Dedifferentiated amniotic fluid mesenchymal stem cell (primary cell): ENCODE measurements at regions not wholly inside any gene's neighbourhood (a gene's known extent, or its start where the extent isn't known, plus 50 kb on each side); places are given as distances from the start of the nearest gene placed in this dataset.

Experiments used
- DNase-seq: peaks from one replicate; pipeline ENCODE4 v3.0.0-alpha.2; 2016; ENCODE audit errors: extremely low spot score

DNA sequence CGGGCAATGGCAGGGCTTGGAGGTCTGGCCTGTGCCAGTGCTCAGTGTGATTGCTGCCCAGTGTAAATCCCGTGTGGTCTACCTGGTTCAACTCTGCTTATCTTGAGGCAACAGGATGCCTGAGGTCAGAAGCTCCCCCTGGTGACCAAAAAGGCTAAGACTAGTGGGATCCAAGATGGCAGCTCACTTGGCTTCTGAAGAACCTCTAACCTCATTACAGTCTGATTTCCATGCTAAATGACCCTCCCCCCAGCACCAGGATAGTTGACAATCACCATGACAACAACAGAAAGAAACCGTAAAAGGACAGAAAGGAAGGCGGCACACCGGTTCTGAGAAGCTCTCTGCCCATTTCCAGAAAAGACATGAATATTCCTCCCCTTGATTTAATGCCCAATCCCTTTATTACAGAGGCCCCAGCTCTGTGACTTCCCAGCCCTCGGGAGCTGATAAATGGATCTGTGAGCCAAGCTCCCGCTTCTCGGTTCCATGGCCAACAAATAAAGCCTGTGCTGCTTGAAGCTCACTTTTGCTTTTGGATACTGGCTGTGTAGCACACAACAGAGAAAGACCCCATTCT lies 398.4 kb downstream of the CTTN start:
- no peak for DNase-seq

DNA sequence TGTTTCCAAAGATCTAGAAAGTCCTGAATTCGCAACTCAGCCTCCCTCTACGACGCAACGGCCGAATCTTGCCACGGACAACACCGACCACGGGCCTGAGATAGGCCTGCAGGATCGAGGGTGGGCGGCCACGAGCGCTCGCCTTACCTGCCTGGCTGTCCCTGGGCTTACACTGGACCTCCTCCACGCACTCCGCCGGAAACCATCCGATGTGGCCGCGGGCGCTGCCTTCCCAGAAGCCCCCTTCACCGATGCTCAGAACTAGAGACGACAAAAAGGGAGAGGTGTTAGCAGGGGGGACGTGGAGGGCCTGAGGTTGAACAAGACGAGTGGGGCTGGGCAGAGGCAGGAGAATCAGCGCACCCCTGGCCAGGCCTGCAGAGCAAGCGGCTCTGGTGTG lies 400.0 kb downstream of the CTTN start:
- no peak for DNase-seq

DNA sequence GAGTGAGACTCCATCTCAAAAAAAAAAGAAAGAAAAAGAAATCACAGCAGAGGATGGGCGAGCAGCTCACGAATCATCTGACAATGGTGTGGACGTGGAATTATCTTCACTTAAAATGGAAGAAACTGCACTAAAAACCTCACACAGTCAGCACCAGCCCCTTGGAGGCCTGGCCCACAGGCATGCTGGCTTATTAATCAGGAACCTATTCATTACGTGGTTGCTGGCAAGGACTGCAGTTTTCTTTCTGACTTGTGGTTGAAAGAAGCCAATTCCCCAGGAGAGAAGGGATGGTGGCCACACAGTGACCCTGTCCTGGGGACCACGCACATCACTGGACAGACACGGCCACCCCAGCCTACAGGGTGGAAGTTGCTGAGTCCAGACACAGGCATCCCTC lies 401.1 kb downstream of the CTTN start:
- DNase-seq = no peak

DNA sequence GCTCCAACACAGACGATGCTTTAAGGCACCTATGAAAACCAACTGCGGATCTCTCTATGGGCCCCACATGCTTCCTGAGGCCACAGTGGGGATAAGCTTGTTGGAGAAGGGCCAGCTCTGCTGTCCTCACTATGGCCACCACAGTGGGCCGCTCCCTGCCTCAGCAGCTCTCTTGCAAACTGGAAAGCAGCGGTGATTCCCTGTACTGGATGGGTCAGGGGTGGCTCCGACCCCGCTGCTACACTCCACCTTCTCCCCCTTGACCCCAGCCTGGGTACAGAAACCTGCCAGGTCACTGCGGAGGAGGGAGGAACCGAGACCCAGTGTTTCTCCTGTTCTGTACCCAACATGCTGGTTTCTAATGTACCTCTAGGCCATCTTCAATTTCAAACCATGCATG lies 403.9 kb downstream of the CTTN start:
- DNase-seq = no peak

DNA sequence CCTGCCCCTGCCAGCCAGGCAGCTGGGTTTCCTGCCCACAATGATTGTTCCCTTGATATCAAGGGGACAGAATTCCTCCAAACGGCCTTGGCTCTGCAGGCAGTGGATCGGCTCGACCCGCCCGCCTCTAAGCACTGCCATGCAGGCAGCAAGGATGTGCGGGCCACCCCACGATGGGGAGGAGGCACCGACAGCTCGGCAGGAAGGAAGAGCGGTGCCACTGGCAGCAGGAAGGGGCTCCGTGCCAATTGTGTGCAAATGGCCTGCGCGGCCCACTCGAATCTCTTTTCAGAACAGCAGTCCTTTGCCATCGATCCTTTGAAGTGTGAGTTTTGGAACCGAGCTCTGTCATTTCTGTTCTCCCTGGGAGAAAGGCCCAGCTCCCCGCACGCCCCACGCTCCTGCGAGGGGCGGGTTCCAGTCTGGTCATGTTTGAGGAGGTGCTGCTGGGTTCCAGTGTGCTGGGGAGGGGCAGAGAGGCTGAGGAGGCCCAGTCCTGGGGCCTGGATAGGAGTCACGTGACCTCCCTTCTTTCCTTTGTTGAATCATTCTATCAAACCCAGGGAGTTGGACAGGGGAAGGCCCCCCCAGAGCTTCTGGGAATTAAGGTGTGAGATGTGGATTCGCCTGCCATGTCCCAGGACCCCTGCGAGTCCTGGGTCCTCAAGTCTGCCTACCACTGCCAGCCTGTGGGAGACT lies 406.0 kb downstream of the CTTN start:
- no peak for DNase-seq

DNA sequence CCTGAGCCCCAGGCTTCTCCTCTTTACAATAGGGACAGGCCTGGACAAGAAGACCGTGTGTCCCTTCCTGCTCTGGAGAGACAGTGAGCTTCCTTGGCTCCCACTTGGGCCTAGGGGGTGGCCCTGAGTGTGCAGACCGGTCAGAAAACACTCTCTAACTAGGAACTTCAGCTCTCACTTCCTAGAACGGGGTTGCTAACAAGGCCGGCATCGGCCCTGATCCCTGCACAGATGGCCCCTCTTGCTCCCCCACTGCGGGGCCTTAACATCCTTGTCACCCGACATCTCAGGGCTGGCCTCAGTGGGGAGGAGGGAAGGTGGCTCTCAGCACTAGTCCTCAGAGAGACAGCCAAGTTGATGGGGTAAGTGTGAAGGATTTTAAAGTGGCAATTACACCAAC lies 406.9 kb downstream of the CTTN start:
- no peak for DNase-seq

DNA sequence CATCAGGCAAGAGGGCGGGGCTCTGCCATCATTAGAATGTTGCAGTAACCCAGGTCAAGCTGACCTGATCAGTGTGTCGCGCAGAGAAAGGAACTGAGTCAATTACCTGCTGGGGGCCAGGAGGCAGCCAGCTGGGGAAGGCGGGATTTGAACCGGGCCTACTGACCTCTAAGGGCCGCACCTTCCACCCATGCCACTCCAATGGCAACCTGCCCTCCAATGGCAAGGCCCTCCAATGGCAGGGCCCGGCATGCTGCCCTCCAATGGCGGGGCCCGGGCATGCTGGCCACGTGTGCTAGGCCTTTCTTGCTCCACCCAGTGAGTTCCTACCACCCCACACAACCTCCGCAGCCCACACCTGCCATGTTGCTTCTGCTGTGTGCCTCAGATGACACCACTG lies 407.6 kb downstream of the CTTN start:
- DNase-seq = no peak

DNA sequence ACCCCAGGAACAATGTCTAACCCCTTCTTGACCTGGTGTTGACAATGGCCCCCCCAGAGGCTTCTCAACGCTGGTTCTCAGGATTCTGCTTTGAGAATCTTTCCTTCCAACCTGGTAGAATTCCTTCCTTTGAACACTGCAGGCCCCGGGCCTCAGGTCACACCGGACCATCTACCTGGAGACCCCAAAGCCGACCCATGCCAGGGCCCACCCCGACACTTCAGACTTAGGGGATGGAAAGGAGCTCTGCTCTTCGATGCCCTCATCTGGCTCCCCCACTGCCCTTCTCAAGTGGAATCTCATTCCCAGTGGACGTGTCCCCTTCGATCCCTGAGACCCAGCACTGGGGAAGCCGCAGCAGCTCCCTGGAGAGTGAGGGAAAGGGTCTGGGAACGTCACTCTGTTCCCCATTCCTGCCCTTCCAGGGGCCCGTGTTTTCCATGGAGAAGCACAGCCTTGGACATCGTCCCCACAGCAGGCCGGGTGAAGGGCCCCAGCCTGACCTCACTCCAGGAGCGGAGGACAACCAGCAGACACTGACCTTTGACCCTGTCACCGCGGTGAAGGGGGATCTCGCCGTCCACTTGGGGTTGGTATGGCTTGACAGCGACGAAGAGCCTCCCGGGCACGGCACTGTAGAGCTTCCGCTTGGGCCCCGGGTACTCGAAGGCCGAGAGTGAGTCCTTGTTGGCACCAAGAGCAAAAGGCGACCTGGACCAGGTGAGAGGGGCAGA lies 408.3 kb downstream of the CTTN start:
- no peak for DNase-seq

DNA sequence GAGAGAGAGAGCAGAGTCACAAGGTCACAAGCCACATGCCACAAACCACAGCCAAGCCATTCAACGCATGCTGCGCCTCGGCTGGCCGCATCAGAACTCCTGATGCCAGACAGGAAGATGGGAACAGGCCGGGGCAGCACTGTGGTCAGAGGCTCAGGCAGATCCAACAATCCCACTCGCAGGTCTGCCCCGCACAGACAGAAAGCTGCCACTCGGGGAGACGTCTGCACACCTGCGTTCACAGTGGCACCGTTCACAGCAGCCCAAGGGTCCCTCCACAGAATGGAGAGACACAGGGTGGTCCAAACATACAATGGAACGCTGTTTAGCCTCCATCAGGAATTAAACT lies 408.8 kb downstream of the CTTN start:
- no peak for DNase-seq

DNA sequence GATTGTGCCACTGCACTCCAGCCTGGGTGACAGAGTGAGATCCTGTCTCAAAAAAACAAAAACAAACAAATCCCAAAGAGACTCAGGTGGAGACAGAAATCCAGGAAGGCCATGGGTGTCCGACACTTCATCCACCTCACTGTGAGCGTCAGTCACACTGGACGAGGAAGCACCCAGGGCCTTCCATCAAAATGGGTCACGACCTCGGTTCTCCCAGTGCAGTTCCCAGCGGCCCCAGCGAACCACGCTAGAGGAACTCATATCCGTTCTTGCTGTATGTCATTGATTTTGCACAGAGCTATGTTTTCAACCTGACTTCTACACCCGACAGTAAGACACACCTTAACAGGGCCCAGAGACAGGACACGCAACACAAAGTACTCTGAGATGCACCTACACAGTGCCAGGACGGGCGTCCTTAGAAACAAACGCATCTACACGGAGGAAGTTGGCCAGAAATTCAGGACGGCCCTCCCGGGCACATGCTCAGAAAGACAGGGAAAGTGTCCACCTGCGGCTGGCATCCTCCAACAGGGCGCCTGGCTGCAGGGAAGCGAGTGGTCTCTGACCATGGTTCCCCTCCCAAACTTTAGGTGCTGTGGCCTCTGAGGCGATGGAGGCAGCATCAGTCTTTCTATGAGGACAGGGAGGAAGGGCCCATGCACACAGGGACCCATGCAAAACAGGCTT lies 410.5 kb downstream of the CTTN start:
- DNase-seq = no peak

DNA sequence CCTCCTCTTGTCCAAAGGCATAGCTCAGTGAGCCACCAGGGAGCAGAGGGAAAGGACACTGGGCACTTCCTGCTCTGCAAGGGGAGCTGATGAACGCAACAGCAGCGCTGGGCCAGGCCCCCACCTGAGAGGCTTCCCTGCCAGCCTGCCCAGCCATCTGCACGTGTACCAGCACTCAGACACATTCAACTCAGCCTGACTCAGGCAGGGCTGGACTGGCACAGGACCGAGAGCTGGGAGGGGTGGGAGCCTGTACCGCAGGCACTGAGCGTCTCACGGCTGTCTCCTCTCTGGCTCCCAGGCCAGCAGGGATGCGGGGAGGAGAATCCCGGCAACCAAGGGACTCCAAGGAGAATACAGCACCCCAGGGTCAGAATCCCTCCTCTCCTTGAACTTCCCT lies 411.8 kb downstream of the CTTN start:
- no peak for DNase-seq

DNA sequence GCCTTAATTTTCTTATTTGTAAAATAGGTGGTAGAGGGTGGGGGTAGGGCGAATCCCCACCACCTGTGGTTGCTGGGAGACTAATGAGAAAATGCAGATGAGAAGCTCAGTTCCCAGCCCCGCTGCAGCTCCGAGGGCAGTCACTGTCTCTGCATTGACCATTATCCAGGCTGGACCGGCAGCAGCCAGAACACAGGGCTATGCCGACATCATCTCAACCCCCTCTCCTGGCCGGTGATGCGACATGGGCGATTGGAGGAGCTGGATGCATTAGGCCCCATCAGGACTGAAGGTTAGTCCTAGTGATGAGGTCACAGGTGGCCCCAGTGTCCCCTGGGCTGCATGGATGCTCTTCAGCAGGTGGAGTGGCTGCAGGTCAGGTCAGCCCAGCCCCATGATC lies 412.4 kb downstream of the CTTN start:
- DNase-seq = no peak

DNA sequence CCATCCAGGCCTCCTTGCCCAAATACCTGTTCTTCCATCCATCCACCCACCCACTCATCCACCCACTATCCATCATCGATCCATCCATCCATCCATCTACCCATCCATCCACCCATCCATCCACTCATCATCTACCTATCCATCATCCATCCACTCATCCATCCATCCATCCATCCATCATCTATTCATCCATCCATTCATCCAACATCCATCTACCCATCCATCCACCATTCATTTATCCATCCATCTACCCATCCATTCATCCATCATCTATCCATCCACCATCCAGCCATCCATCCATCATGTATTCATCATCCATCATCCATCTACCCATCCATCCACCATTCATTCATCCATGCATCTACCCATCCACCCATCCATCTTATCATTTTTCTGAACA lies 413.2 kb downstream of the CTTN start:
- DNase-seq = no peak

DNA sequence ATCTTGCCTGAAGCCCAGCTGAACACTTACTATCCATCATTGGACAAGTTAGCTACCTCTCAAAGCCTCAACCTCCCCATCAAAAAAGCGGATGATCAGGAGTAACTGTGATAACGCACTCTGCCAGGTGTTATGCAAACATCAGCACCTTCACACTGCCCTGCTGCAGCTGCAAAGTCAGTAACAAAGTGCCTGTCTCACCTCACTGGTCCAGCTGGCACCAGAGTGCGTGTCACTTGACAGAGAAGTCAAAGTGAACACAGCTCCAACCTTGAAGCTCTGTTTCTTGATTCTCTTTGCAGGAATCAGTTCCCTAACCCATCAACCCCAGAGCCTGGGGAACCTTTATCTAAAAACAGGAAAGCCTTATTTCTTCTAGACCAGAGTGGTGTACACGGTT lies 413.6 kb downstream of the CTTN start:
- no peak for DNase-seq

DNA sequence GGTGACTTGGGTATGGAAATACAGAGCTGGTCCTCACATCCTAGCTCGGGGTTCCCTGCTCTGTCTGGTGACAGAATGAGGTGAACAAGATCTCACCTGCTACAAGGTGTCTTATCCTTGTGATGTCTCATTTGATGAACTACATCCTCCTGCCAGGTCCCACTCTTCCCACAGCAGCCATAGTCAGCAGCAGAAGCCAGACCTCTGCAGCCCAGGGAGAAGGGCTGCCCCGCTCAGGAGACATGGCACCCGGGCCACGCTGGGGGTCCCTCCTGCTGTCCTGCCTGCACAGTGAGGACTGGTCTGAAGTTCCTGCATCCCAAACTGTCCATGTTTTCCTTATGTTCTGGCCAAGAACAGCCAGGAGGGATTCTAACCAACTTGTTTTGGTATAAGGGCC lies 414.1 kb downstream of the CTTN start:
- DNase-seq = no peak

DNA sequence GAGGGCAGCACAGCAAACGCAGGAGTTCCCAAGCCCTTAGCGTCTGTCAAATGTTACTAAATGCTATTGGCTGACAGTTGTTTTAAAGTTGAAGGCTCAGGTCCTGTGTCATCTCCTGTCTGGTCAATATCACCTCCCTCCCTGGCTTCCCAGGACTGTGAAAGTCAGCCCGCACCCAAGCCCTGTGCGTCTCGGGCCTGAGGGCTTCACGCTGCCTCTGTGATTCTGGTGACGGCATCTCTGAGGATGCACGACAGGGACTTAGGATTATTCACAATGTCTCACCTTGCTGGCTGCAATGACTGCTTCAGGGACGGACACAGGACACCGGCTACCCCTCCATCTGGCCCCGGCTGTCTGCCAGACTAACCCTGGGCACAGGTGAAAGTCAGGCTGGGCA lies 415.3 kb downstream of the CTTN start:
- no peak for DNase-seq

DNA sequence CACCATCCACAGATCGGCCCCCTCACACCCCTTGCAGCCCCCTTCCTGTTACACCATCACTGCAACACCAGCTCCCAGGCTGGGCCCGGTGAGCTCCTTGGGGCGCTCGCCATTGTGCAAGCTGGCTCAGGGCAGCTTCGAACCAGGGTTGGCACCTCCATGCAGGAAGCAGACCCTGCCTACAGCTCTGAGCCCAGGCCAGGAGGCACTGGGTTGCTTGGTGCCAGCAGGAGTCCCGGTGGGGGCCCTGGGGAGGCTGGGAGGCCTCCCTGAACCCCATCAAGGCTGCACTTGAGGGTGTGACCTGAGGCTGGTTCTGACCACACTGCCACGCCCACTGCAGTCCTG lies 417.1 kb downstream of the CTTN start:
- no peak for DNase-seq

DNA sequence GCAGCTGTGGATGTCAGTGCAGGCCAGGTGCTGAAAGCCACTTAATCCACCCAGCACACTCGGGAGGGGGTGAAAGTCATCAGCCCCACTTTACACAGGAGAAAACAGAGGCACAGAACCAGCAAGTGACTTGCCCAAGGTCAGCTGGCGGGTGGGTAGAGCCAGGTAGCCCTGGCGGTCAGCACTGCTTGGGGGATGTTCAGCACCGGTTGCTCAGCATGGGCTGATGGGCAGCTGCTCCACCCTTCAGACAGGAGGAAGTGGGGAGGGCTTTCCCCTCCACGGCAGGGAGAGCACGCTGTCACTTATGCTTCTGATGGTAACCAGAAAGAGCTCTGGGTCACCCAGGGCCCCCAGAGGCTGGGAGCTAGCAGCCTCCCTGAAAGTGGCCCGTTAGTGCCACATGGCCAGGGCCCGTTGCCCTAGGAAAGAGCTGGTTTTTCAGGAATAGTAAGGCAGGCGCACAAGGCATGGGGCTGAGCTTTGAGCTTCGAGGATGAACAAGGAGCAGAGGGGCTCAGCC lies 417.9 kb downstream of the CTTN start:
- DNase-seq = no peak

DNA sequence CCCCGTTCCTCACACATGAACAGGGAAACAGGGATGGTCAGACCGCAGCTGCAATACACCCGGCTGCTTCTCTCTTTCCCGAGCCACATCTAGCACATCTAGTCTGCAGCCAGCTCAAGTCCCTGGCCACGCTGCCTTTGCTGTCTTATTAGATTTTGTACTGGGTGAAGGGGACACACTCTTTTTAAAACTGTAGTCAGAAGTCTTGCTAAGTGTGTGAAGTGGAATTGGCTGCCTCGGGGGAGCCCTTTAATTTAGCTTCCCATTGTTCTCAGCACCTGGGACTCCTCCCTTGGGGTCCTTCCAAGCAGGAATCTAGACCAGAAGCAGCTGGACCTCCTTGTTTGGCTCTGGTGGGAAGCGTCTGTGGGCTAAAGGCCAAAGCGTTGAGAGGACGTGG lies 420.0 kb downstream of the CTTN start:
- no peak for DNase-seq

DNA sequence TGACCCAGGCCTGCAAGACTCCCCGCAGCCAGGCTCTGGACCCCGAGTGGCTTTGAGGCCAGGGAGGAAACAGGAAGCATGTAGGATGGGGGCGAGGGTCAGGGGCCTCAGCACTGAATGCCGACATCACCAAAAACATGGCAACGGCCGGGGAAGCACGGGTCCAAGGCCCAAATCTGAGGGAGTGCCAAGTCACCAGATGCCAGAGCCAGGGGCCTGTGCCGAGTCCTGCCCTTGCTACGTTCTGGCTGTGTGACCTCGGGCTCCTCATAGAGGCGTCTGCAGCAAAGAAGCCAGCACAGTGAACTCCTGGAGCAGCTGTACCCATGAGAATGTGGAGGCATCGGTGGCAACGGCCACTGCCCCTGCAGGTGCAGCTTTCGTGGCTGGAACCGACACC lies 420.7 kb downstream of the CTTN start:
- no peak for DNase-seq

DNA sequence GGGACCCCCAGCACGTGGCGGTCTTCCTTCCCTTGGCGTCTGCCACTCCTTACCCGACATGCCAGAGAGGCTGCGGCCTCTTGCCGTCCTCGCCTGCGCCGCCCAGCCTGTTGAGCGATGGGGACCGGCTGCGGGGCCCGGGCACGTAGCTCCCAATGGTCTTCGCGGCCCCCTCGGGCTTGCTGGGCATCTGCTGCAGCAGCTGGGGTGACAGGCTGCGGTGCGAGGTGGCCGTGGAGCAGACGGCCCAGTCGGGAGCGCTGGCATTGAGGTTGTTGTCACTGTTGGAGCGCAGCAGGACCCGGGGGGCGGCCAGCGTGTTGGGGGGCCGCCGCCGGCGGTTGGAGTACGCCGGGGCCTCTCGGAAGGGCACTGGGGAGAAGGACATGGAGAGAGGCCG lies 422.0 kb downstream of the CTTN start:
- DNase-seq = no peak

DNA sequence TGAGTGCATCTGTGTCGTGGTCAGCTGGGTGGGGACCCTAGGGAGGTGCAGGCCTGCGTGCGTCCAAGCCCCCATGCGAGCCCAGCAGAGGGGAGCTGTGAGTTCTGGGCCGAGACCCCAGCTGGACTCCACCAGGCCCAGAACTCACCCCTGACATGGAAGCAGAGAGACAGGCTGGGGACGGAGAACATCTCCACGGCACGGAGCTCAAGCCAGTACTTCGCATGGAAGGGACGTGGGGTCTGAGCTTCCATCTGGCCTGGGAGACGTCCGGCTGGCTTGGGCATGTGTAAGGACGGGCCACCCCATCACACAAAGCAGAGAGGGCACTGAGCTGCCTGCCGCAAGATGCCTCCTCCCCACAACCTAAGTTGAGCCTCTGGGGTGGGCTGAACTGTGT lies 422.4 kb downstream of the CTTN start:
- no peak for DNase-seq

DNA sequence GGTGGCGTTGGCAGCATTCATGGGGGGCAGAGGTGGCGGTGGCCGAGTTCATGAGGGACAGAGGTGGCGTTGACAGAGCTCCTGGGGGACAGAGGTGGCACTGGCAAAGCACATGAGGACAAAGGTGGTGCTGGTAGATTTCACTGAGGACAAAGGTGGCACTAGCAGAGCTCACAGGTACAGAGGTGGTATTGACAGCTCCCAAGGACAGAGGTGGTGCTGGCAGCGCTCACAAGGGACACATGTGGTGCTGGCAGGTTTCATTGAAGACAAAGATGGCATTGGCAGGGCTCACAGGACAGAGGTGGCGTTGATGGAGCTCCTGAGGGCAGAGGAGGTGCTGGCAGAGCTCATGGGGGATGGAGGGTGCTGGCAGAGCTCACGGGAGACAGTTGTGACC lies 425.4 kb downstream of the CTTN start:
- no peak for DNase-seq
